Panc1 (cell line): ENCODE measurements at regions not wholly inside any gene's neighbourhood (a gene's known extent, or its start where the extent isn't known, plus 50 kb on each side); places are given as distances from the start of the nearest gene placed in this dataset.

Experiments
- ATAC-seq: fragments of 200-7000 bp; cut with Tn5 transposase; 2 replicates; pipeline ENCODE4 v1.9.1; 2020; ENCODE audit warnings: mild to moderate bottlenecking, moderate library complexity
- BruUV-seq: library from RNA; stranded (reverse); fragments of 400-500 nt; replicated peaks from 2 replicates; lab custom pipeline; 2021; lab: Mats Ljungman, UMichigan
- CTCF ChIA-PET: fragments of 300-600 bp; sonication (Branson Sonifier 250); formaldehyde crosslinking; loops from one replicate; lab custom pipeline; 2022; ENCODE audit warnings: antibody characterized with exemption; lab: Charles Lee
- POLR2A ChIA-PET: fragments of 300-600 bp; sonication (Branson Sonifier 250); formaldehyde crosslinking; loops from one replicate; lab custom pipeline; 2022; ENCODE audit warnings: antibody characterized with exemption; lab: Charles Lee
- DNase-seq: peaks from one replicate; pipeline ENCODE4 v3.0.0-alpha.2; 2010; ENCODE audit warnings: low read depth, low spot score
- H3K27ac ChIP-seq: 2 replicates; pipeline ENCODE4 v1.5.1; 2011; ENCODE audit warnings: mild to moderate bottlenecking, low read length, inconsistent platforms
- H3K27me3 ChIP-seq: fragments of 200-500 bp; sonication (Bioruptor generic); 2 replicates; pipeline ENCODE4 v1.6.0; 2014; ENCODE audit warnings: low read length, inconsistent platforms; ENCODE audit not compliant: control insufficient read depth, insufficient read depth
- H3K36me3 ChIP-seq: fragments of 200-500 bp; sonication (Bioruptor generic); 2 replicates; pipeline ENCODE4 v1.5.1; 2014; ENCODE audit warnings: inconsistent platforms, mild to moderate bottlenecking, low read length, moderate library complexity; ENCODE audit not compliant: control insufficient read depth, insufficient read depth
- H3K4me1 ChIP-seq: 2 replicates; pipeline ENCODE4 v1.5.1; 2011; ENCODE audit warnings: inconsistent platforms, mild to moderate bottlenecking, low read length, moderate library complexity; ENCODE audit not compliant: control insufficient read depth, insufficient read depth
- H3K4me3 ChIP-seq, 2 experiments: 2 replicates each; pipeline ENCODE4 v1.5.1; 2011 to 2012; ENCODE audit warnings: low read depth in 2 of 2, low read length in 2 of 2, mild to moderate bottlenecking in 2 of 2, inconsistent platforms in 1 of 2, moderate library complexity in 1 of 2
- H3K9me3 ChIP-seq: fragments of 200-500 bp; sonication (Bioruptor generic); 2 replicates; pipeline ENCODE4 v1.5.1; 2014; ENCODE audit warnings: low read depth, mild to moderate bottlenecking, inconsistent platforms, low read length, moderate library complexity; ENCODE audit not compliant: control insufficient read depth, insufficient read depth
- CTCF ChIP-seq: fragments of 450-650 bp; IDR thresholded peaks from 2 replicates; pipeline ENCODE4 v1.5.1; 2017; ENCODE audit warnings: mild to moderate bottlenecking
- POLR2AphosphoS5 ChIP-seq: IDR thresholded peaks from 2 replicates; pipeline ENCODE4 v1.6.1; 2012; ENCODE audit warnings: mild to moderate bottlenecking, low read depth, low read length, moderate library complexity
- REST ChIP-seq, 2 experiments: IDR thresholded peaks; 2 replicates each; pipeline ENCODE4 v1.6.1; 2011 to 2012; ENCODE audit warnings: low read depth in 2 of 2, control low read depth in 1 of 2, low read length in 1 of 2, mild to moderate bottlenecking in 1 of 2, moderate library complexity in 1 of 2; ENCODE audit not compliant: insufficient read depth in 1 of 2
- SIN3A ChIP-seq: IDR thresholded peaks from 2 replicates; pipeline ENCODE4 v1.6.1; 2012; ENCODE audit warnings: low read depth, mild to moderate bottlenecking, low read length, moderate library complexity, borderline replicate concordance; ENCODE audit not compliant: insufficient read depth
- TCF7L2 ChIP-seq: IDR thresholded peaks from 2 replicates; pipeline ENCODE4 v1.6.1; 2011; ENCODE audit warnings: mild to moderate bottlenecking, low read depth, low read length, inconsistent platforms
- in situ Hi-C: cut with HindIII; loops from 2 replicates; pipeline ENCODE4 v1.10.0; 2016; ENCODE audit warnings: low sequenced_read_pairs, low pct_unique_long_range_greater_than_20kb
- intact Hi-C: fragments of 100-400 bp; cut with micrococcal nuclease; formaldehyde crosslinking; loops from one replicate; pipeline ENCODE4 v1.10.0; 2022; ENCODE audit not compliant: unreplicated experiment

GRCh38 chr2:19101968-19102367, 256.5 kb downstream of the OSR1 start:
- H3K36me3 ChIP-seq: no peaks in the 10 kb centered on the region
- DNase-seq (no peak), ATAC-seq (no peak)
- H3K27me3 ChIP-seq: no peaks in the 10 kb centered on the region
- intact Hi-C loops: no loop called here
- H3K4me3 ChIP-seq: no peak overlapping the region
- ChIA-PET CTCF (no interaction called here), POLR2A (no interaction called here)
- no peak overlapping the region for H3K27ac ChIP-seq
- no peak for TF ChIP-seq POLR2AphosphoS5
- TF ChIP-seq TCF7L2: no peak
- no peak for TF ChIP-seq CTCF
- TF ChIP-seq SIN3A: no peak
- no peak for TF ChIP-seq REST (IDR thresholded peaks at IDR 0.05; ENCODE audit: insufficient read depth in 1 of 2, low read depth in 2 of 2, low read length in 1 of 2)
- no peaks in the 10 kb centered on the region for H3K4me1 ChIP-seq
- in situ Hi-C loops: no loop called here
- H3K9me3 ChIP-seq: no peaks in the 10 kb centered on the region
- BruUV-seq: no TSS peak

- Histone ChIP-seq H3K27me3 (no peaks in the 10 kb centered on the region), H3K27ac (no peak overlapping the region), H3K4me3 (no peak overlapping the region), H3K4me1 (no peaks in the 10 kb centered on the region), H3K9me3 (no peaks in the 10 kb centered on the region), H3K36me3 (no peaks in the 10 kb centered on the region)
- BruUV-seq: no TSS peak
- in situ Hi-C loops: no loop called here
- ATAC-seq (no peak), DNase-seq (no peak)
- ChIA-PET POLR2A (no interaction called here), CTCF (no interaction called here)
- intact Hi-C loops: no loop called here
- TF ChIP-seq TCF7L2 (no peak), SIN3A (no peak), POLR2AphosphoS5 (no peak), CTCF (no peak), REST (IDR thresholded peaks at IDR 0.05; ENCODE audit: insufficient read depth in 1 of 2, low read depth in 2 of 2, low read length in 1 of 2) (no peak)
These were observed 257.9 kb downstream of the OSR1 start for GRCh38 chr2:19100570-19100969.
